ENCODE measurements at regions not wholly inside any gene's neighbourhood (a gene's known extent, or its start where the extent isn't known, plus 50 kb on each side); places are given as distances from the start of the nearest gene placed in this dataset.

GRCh38 chr7:153939654-153940053 is 112.5 kb upstream of the DPP6 start:
- TF ChIP-seq TCF12 (IDR thresholded peaks at IDR 0.05; ENCODE audit: low read depth) (no peak), REST (IDR thresholded peaks at IDR 0.05; ENCODE audit: low read depth) (no peak), EP300 (IDR thresholded peaks at IDR 0.05; ENCODE audit: borderline replicate concordance) (no peak), RAD21 (IDR thresholded peaks at IDR 0.05; ENCODE audit: low read depth) (no peak), USF1 (IDR thresholded peaks at IDR 0.05) (no peak), TAF1 (IDR thresholded peaks at IDR 0.05; ENCODE audit: low read depth) (no peak), EGR1 (IDR thresholded peaks at IDR 0.05) (no peak), YY1 (IDR thresholded peaks at IDR 0.05; ENCODE audit: low read depth) (no peak), TEAD4 (IDR thresholded peaks at IDR 0.05) (no peak)
